ENCODE measurements at regions not wholly inside any gene's neighbourhood (a gene's known extent, or its start where the extent isn't known, plus 50 kb on each side); places are given as distances from the start of the nearest gene placed in this dataset.

DNA sequence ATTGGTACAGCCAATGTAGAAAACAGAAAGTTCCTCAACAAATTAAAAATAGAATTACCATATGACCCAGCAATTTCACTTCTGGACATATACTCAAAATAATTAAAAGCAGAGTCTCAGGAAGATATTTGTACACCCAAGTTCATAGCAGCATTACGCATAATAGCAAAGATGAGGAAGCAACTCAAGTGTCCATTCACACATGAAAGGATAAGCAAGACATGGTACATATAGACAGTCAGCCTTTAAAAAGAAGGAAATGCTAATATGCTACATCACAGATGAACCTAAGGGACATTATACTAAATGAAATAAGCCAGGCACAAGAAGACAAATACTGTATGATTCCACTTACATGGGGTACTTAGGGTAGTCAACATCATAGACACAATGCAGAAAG lies 76.7 kb downstream of the ANXA2R start:
- TF ChIP-seq, protein P1, sequence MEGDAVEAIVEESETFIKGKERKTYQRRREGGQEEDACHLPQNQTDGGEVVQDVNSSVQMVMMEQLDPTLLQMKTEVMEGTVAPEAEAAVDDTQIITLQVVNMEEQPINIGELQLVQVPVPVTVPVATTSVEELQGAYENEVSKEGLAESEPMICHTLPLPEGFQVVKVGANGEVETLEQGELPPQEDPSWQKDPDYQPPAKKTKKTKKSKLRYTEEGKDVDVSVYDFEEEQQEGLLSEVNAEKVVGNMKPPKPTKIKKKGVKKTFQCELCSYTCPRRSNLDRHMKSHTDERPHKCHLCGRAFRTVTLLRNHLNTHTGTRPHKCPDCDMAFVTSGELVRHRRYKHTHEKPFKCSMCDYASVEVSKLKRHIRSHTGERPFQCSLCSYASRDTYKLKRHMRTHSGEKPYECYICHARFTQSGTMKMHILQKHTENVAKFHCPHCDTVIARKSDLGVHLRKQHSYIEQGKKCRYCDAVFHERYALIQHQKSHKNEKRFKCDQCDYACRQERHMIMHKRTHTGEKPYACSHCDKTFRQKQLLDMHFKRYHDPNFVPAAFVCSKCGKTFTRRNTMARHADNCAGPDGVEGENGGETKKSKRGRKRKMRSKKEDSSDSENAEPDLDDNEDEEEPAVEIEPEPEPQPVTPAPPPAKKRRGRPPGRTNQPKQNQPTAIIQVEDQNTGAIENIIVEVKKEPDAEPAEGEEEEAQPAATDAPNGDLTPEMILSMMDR (IDR thresholded peaks at IDR 0.05; ENCODE audit: control extremely low read depth in 1 of 3, insufficient read depth in 1 of 3, low read depth in 1 of 3, low read length in 3 of 3): no peak
- TF ChIP-seq SIN3A (conservative IDR thresholded peaks at IDR 0.05 in 1 of 2, IDR thresholded peaks at IDR 0.05 in 1 of 2; ENCODE audit: low read depth in 1 of 2, low read length in 2 of 2) (no peak), SP1 (IDR thresholded peaks at IDR 0.05; ENCODE audit: low read depth, low read length) (no peak), TAF1 (IDR thresholded peaks at IDR 0.05; ENCODE audit: low read depth, low read length) (no peak), RFX5 (IDR thresholded peaks at IDR 0.05; ENCODE audit: borderline replicate concordance, low read depth, low read length) (no peak), POLR2AphosphoS5 (IDR thresholded peaks at IDR 0.05; ENCODE audit: low read depth, low read length) (no peak), RNF2 (IDR thresholded peaks at IDR 0.05; ENCODE audit: borderline replicate concordance, low read depth, low read length, missing control alignments, poor library complexity, severe bottlenecking) (no peak), POLR2A (IDR thresholded peaks at IDR 0.05; ENCODE audit: control extremely low read depth in 1 of 2, low read depth in 2 of 2, low read length in 2 of 2) (no peak), BRCA1 (IDR thresholded peaks at IDR 0.05; ENCODE audit: low read depth, low read length) (no peak), EZH2 (IDR thresholded peaks at IDR 0.05; ENCODE audit: low read depth, low read length, severe bottlenecking) (no peak)
- TF ChIP-seq, protein P2, sequence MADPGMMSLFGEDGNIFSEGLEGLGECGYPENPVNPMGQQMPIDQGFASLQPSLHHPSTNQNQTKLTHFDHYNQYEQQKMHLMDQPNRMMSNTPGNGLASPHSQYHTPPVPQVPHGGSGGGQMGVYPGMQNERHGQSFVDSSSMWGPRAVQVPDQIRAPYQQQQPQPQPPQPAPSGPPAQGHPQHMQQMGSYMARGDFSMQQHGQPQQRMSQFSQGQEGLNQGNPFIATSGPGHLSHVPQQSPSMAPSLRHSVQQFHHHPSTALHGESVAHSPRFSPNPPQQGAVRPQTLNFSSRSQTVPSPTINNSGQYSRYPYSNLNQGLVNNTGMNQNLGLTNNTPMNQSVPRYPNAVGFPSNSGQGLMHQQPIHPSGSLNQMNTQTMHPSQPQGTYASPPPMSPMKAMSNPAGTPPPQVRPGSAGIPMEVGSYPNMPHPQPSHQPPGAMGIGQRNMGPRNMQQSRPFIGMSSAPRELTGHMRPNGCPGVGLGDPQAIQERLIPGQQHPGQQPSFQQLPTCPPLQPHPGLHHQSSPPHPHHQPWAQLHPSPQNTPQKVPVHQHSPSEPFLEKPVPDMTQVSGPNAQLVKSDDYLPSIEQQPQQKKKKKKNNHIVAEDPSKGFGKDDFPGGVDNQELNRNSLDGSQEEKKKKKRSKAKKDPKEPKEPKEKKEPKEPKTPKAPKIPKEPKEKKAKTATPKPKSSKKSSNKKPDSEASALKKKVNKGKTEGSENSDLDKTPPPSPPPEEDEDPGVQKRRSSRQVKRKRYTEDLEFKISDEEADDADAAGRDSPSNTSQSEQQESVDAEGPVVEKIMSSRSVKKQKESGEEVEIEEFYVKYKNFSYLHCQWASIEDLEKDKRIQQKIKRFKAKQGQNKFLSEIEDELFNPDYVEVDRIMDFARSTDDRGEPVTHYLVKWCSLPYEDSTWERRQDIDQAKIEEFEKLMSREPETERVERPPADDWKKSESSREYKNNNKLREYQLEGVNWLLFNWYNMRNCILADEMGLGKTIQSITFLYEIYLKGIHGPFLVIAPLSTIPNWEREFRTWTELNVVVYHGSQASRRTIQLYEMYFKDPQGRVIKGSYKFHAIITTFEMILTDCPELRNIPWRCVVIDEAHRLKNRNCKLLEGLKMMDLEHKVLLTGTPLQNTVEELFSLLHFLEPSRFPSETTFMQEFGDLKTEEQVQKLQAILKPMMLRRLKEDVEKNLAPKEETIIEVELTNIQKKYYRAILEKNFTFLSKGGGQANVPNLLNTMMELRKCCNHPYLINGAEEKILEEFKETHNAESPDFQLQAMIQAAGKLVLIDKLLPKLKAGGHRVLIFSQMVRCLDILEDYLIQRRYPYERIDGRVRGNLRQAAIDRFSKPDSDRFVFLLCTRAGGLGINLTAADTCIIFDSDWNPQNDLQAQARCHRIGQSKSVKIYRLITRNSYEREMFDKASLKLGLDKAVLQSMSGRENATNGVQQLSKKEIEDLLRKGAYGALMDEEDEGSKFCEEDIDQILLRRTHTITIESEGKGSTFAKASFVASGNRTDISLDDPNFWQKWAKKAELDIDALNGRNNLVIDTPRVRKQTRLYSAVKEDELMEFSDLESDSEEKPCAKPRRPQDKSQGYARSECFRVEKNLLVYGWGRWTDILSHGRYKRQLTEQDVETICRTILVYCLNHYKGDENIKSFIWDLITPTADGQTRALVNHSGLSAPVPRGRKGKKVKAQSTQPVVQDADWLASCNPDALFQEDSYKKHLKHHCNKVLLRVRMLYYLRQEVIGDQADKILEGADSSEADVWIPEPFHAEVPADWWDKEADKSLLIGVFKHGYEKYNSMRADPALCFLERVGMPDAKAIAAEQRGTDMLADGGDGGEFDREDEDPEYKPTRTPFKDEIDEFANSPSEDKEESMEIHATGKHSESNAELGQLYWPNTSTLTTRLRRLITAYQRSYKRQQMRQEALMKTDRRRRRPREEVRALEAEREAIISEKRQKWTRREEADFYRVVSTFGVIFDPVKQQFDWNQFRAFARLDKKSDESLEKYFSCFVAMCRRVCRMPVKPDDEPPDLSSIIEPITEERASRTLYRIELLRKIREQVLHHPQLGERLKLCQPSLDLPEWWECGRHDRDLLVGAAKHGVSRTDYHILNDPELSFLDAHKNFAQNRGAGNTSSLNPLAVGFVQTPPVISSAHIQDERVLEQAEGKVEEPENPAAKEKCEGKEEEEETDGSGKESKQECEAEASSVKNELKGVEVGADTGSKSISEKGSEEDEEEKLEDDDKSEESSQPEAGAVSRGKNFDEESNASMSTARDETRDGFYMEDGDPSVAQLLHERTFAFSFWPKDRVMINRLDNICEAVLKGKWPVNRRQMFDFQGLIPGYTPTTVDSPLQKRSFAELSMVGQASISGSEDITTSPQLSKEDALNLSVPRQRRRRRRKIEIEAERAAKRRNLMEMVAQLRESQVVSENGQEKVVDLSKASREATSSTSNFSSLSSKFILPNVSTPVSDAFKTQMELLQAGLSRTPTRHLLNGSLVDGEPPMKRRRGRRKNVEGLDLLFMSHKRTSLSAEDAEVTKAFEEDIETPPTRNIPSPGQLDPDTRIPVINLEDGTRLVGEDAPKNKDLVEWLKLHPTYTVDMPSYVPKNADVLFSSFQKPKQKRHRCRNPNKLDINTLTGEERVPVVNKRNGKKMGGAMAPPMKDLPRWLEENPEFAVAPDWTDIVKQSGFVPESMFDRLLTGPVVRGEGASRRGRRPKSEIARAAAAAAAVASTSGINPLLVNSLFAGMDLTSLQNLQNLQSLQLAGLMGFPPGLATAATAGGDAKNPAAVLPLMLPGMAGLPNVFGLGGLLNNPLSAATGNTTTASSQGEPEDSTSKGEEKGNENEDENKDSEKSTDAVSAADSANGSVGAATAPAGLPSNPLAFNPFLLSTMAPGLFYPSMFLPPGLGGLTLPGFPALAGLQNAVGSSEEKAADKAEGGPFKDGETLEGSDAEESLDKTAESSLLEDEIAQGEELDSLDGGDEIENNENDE (IDR thresholded peaks at IDR 0.05; ENCODE audit: insufficient replicate concordance, low read length): no peak
- TF ChIP-seq, protein P3, sequence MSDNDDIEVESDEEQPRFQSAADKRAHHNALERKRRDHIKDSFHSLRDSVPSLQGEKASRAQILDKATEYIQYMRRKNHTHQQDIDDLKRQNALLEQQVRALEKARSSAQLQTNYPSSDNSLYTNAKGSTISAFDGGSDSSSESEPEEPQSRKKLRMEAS (IDR thresholded peaks at IDR 0.05): no peak
